Epidermal melanocyte (primary cell): ENCODE measurements at regions not wholly inside any gene's neighbourhood (a gene's known extent, or its start where the extent isn't known, plus 50 kb on each side); places are given as distances from the start of the nearest gene placed in this dataset.

Source experiments
- DNase-seq: peaks from one replicate; pipeline ENCODE4 v3.0.0; 2011; ENCODE audit warnings: low spot score; ENCODE audit not compliant: insufficient read length

DNA sequence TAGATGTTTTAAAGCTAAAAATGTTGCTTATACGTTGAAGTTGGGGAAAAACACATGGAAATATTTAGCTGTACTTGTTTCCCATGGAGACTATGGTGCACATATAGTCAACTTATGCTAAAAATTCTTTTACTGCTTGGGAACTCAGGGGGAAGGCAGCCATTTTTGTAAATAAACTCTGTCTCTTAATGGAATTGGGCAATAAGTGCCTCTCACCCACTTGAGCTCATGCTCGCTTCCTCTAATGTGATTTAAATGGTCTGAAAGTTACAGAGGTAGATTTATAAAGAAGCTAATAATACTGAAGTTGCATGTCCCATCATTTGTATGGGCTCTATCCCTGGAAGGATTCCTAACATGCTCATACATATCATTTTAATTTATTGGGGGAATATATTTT, 523.8 kb downstream of the RASEF start:
- DNase-seq = no peak

DNA sequence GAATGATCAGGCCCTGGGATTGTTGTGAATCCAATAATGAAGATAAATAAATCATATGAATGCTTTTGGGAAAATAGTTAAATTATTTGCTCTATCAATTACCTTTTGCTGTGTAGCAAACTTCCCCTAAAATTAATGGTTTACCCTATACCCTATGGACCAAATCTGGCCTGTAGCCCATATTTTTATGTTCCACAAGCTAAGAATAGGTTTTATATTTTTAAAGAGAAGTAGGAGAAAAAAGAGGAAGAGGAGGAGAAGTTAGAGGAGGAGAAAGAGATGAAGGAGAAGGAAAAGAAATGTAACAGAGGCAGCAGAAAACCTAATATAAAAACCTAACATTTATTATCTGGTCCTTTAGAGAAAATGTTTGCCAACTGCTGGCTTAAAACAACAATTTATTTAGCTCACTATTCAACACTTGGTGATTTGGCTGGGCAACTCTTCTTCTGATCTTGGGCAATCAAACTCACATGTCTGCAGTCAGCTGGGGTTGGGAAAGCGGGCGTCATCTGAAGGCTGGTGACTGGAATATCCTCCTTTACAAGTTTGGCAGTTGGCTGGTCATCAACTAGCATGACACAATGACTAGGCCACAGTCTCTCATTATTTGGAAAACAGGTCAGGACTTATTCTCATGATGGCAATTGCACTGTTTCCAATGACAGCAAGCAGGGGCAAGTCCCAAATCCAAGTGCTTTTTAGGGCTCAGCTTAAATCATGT, 522.9 kb downstream of the RASEF start:
- no peak for DNase-seq

DNA sequence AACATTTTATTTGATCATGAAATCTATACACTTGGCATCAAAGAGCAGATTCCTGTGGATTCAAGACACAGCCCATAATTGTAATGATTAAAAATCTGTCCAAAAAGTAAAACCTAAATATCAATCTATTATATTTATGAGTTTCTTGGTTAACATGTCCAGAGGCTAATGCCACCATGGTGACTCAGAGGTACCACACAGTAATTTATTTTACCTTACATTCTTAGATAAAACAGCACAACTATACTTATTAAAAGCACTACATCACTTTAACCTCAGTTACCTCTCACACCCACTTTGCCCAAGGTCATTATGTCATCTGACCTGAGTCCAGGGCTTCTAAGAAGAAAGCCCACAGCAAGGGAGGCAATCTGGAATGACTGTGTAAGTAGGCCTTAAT, 519.2 kb downstream of the RASEF start:
- no peak for DNase-seq

- no peak for DNase-seq
Measured at GRCh38 chr9:82546136-82546535, 516.8 kb downstream of the RASEF start.

- no peak for DNase-seq
Measured at GRCh38 chr9:82547995-82548394, 514.9 kb downstream of the RASEF start.

DNA sequence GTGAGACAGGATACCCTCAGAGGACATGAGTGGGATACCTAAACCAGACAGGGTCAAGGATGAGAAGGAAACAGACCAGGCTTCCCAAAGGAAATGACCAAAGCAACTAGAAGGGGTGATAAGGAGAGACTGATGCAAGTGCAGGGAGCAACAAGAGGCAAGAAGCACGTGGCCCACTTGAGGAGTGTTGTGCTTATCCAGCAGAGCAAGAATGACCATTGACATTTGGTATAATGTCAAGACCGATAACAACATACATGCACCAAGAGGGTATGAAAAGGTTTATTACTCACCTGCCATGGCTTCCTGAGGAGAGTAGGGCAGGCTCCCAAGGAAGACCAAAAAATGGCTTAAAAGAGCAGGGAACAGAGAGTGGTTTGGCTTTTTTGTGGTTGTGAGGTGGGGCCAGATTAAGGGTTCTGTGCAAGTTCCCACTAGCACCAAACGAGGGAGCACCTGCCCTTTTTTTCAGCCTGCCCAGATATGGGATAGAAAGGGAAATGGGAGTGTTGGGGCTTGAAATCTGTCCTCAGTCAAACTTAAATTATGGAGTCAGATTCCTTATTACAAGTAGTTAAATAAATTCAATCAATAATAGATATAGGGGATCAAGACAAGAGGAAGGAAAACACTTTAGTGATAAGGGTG, 513.6 kb downstream of the RASEF start:
- DNase-seq = no peak

DNA sequence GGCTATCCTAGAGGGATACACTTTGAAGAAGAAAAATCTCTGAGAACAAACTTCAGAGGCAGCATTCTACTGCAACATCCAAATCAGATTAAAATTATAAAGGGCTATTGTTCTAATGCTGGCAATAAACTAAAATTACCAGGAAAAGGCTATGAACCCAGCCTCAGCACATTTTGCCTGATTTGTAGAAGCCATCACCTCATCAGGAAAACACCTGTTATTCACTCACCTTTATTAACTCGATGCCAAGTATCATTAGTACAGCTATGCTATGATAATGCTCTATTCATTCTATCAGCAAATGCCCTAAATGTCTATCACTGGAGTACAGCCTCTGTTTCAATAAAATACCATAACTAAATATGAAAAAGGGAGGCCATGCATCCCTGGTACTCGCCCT, 510.2 kb downstream of the RASEF start:
- no peak for DNase-seq

GRCh38 chr9:82553654-82554366, 509.1 kb downstream of the RASEF start:
- DNase-seq = no peak

- DNase-seq = no peak
Measured at GRCh38 chr9:82554381-82554780, 508.6 kb downstream of the RASEF start.

DNA sequence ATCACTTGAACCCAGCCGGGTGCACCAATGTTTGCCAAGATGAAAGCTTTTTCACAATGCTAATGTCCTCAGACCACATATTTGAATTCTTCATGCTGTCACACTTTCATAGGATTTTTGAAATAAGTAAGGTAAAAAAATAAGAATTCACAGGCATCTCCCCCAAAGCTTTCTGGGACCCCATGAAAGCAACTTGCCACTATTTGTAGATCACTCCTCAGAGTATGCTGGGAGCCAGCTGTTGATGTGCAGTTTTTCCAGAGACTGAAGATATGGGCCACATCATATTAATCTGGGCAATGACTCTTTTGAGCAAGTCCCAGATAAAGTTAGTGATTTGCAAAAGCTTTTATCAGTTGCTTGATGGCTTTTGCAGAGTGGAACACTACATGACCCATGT, 507.9 kb downstream of the RASEF start:
- no peak for DNase-seq

DNA sequence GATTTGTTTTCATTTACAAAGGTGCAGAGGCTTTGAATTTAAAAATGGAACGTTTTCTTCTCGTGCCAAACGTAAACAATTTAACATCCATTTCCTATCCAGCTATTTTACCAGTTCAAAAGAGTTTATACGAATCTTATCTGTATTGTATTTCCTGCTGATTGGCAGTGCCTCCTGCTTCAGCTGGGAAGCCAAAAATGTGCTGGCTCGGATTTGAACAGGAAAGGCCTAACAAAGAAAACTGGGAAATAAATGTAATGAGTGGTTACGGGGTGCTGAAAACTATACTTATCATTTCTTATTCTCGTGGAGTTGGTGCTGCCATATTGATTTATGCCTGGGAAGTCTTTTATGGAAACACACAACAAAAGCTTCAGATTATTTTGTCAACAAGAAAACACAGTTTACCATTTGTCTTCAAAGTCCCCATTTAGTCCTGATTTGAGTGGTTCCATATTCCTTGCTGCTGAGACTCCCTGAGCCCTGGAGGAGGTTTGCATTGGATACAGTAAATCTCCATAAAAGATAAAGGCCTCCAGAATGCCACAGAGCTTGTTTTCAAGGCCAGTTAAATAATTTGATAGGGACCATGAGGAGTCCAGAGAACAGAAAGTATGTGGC, 507.4 kb downstream of the RASEF start:
- DNase-seq = no peak

DNA sequence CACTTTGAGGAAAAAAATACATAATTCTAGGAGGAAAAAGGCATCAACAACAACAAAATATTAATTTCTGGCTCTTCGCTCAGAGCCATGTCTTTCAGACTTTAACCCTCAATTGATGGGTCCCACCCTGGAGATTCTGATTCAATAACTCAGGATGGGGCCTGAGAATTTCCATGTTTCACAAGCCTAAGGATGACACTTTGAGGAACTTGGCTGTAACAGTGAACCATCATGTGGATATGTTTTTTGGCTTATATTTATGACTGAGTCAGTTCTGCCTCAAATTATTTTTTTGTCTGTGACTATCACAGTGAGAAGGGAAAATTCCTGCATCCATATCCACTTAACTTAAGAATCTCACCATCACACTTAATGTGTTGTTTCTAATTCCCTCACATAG, 504.6 kb downstream of the RASEF start:
- DNase-seq = no peak

DNA sequence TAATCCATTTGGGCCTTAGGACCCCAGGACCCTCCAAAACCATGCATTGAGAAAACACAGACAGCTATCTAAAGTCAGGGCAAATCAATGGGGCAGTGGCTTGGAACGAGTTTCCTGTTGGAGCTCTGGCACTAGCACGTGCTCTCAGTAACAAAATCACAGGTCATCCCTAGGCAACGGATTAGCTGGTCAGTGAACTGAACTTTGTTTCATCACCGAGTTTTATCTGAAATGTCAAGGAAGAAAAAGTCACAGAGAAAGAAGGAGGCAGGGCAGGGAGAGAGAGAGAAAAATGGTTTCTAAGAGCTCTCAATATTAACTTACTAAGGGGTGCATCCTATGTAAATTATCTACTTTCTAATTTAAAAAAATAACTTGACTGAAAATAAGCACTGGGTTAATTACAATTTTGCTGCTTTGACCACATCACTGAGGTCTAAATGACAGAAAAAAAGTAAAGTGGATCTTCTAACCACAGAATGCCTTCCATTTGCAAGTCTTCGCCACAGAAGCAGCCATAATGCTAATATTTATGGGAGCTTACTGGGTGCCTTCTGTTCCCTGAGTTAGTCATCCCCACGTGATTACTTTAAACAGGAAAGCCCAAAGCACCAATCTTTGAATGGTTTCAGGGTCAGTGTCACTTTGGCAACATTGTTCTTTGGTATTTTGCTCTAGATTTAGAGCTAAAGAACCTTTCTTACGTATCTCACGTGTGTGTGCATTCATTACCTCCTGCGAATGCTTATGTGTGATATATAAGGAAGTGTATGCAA, 503.9 kb downstream of the RASEF start:
- no peak for DNase-seq

GRCh38 chr9:82560036-82560435, 502.9 kb downstream of the RASEF start:
- DNase-seq = no peak

DNA sequence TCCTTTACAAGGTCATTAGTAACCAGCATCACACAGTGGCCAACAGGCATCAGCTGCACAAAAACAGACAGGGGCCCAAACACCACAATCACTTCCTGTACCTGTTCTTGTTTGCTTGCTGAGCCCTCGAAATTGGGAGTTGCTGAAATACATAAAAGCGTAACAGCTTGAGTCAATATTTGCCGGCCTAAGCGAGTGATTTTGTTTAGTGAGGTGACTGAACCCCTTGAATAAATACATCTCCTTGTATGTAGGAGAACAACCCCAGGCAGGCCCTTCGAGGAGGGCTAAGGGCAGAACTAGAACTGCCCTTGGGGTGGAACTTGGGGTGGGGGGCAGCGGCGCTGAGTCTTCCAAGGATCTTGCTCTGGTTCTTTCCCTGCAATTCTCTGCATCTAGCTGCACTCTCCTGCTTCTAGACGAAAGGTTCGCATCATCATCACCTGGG, 502.5 kb downstream of the RASEF start:
- no peak for DNase-seq

DNA sequence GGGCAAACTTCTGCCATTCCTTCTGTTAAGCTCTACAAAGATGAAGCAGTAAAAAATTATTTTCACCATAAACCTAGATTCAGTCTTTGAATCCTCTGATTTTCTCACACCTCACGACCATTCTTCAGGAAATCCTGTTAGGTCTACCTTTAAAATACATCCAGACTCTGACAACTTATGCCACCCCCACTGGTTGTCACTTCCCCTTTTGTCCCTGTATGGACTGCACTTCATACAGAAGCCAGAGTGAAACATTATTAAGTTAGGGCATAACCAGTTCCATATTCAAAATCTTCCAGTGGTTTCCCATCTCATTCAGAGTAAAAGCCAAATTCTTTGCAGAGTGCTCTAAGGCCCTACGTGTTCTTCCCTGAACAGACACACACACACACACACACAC, 499.8 kb downstream of the RASEF start:
- no peak for DNase-seq

DNA sequence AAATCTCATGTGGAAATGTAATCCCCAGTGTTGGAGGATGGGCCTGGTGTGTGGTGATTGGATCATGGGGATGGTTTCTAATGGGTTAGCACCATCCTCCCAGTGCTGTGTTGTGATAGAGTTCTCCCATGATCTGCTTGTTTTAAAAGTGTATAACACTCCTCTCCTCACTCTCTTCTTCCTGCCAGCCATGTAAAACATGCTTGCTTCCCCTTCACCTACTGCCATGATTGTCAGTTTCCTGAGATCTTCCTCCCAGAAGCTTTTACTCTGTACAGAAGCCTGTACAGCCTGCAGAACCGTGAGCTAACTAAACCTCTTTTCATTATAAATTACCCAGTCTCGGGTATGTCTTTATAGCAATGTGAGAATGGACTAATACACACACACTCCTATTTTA, 499.1 kb downstream of the RASEF start:
- DNase-seq = no peak

GRCh38 chr9:82565188-82565969, 497.6 kb downstream of the RASEF start:
- no peak for DNase-seq

GRCh38 chr9:82567953-82568352, 495.0 kb downstream of the RASEF start:
- DNase-seq = no peak

DNA sequence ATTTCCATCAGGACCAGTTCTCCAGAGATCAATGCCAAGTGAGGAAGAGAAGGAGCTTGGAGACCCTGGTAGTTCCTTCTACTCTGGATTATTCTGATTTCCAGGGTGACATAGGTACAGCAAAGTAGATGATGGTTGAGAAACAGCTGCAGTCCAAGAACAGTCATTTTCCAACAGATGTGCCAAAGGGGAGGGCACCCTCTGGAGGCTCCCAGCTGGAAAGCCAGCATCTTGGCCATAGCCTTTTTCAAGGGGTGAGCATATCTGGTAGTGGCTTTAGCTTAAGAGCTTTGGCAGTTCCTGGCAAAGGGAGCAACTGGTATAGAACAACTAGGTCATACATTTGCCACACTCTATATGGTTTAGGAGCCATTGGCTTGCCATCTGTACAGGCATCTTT, 492.7 kb downstream of the RASEF start:
- DNase-seq = no peak

DNA sequence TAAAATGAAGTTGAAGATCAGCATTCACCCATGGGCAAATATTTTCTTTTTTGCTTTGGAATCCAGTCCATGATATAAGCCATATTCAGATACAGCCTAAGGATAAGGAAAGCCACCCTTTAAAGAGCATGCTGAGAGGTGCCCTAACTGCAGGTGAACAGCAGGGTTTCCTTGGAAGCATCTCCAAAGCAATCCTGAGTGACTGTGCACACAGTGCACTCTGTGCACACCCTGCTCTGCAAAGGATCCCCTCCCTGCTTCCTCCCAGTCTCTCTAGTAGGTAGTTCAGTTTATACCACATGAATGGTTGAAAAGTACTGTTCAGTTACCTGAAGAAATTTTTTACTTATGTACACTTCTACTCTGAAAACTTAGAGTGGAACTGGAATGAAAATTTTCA, 491.4 kb downstream of the RASEF start:
- DNase-seq = no peak
